GM21423 (cell line): ENCODE measurements at regions not wholly inside any gene's neighbourhood (a gene's known extent, or its start where the extent isn't known, plus 50 kb on each side); places are given as distances from the start of the nearest gene placed in this dataset.
"Not testable (repeated sequence)": the region's sequence is repeated elsewhere in the genome, so short reads cannot be mapped to it uniquely, and the experiment has no call there.

ENCODE experiments used
- ATAC-seq: cut with Tn5 transposase; IDR thresholded peaks from one replicate; pipeline ENCODE4 v1.9.1; 2021; ENCODE audit warnings: mild to moderate bottlenecking, moderate library complexity; ENCODE audit not compliant: unreplicated experiment

- ATAC-seq = no peak
Measured at GRCh38 chr13:65454403-65454802, 1775.7 kb downstream of the PCDH9 start.

DNA sequence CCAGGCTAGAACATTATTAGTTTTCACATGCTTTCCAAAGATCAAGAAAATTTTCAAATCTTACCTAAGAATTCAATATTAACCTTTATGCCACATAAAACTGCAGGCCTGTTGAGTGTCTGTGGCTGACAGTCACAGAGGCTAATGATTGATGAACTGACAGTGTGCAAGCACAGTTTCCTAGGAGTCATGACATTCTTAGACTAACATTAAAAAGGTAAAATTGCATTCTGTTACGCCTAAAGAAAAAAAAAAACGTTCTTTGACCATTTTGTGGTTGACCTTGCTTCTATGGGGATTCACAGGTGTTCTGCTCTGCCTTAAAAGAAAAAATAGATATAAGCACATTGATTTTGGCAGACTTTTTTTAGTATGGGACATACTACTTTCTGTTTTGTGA is 1776.2 kb downstream of the PCDH9 start:
- ATAC-seq = no peak

- ATAC-seq = no peak
Measured at GRCh38 chr13:65445340-65445739, 1784.8 kb downstream of the PCDH9 start.

GRCh38 chr13:65435590-65435989 is 1794.5 kb downstream of the PCDH9 start:
- ATAC-seq = no peak

- no peak for ATAC-seq
Measured at GRCh38 chr13:65417953-65418352, 1812.2 kb downstream of the PCDH9 start.

- no peak for ATAC-seq
Measured at GRCh38 chr13:65416784-65417183, 1813.4 kb downstream of the PCDH9 start.

- no peak for ATAC-seq
Measured at GRCh38 chr13:65414187-65414586, 1815.9 kb downstream of the PCDH9 start.

DNA sequence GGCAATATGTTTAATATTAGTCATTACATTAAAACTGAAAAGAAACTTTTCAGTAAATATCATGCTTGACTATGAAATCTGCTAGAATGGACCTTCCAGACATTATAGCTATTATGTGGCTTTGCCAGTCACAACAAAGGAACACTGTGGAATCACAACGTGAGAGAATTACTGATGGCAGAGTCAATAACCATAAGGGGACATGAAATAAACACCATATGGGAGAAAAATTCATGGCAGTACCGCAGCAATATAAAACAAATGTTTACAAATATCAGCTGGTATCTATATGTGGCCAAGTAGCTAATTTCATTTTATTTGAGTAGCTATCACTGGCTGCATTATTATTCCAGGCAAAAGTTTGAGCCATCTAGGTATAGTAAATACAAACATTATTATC is 1818.6 kb downstream of the PCDH9 start:
- no peak for ATAC-seq

DNA sequence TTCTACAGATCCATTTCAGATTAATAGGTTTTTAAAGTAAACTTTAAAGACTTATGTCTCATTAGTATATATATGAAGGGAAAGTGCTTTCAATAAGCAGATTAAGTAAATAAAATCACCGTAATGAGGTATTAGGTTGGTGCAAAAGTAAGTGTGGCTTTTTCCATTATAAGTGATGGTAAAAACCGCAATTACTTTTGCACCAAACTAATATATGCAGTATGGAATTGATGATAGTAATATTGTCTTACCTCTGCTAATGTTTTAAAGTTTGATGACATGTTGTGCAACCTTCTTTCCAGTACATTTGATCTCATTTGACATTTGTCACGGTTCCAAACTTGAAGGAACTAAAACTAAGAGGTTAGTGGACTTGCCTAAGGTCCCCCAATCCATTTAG is 1819.3 kb downstream of the PCDH9 start:
- no peak for ATAC-seq

DNA sequence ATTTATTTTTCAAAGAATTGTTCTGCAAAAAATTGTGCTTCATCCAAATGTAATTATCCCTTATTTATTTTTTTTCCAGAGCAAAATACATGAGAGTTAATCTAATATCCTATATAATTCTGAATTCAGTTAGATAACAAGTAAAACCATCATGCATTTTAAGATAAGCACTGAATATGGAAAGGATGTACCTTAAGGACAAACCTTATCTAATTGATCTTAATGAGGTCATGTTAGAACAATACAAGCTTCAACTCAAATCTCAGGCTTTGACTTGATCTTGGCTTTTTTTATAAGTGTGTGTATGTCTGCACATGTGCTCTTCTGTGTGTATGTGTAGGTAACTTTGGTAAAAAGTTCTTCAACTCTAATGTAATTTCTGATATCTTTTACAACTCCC is 1828.8 kb downstream of the PCDH9 start:
- no peak for ATAC-seq

DNA sequence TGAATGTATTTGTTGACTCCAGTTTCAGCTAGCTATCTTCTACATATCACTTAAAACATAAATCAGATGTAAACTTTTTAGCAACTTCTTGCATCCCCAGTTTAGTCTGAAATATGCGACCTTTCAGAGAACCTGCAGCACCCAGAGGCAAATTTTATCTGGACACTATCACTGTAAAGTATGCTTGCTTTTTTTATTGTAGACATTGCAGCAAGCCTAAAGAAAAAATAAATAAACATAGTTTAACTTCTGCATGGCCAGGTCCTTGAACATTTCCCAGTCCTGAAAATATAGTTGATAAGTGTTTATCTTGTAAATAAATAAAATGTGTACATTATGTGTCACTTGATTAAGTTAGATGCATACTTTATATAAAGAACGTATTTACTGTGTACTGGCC is 1829.4 kb downstream of the PCDH9 start:
- ATAC-seq = no peak

DNA sequence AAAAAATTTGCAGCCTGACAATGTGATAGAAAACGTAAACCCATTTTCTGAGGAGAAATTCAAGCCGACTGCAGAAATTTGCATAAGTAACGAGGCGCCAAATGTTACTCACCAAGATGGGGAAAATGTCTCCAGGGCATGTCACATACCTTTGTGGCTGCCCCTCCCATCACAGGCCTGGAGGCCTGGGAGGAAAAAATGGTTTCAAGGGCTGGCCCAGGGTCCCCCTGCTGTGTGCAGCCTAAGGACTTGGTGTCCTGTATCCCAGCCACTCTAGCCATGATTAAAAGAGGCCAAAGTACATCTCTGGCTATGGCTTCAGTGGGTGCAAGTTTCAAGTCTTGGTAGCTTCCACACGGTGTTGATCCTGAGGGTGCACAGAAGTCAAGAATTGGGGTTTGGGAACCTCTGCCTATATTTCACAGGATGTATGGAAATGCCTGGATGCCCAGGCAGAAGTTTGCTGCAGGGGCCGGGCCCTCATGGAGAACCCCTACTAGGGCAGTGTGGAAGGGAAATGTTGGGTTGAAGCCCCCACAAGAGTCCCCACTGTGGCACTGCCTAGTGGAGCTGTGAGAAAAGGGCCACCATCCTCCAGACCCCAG is 1842.3 kb downstream of the PCDH9 start:
- ATAC-seq = no peak

DNA sequence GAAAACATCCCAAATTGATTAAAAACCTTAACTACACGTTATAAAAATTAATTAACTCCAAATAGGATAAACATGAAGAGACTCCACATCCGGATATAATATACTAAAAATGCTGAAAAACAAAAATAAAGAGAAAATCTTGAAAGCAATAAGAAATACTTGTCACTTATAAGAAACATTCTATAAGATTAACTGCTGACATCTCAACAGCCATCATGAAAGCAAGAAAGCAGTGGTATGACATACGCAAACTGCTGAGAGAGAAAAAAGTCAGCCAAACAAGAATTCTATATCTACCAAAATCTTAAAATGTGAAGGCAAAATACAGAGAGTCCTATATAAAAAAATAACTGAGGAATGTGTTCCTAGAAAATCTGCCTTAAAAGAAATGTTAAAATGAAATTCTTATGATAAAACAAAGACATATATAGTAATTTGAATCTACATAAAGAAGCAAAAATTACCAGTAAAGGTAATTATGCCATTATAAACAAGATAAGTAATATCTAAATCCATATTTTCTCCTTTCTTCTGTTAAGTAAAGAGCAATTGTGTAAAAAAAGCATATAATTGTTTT is 1851.1 kb downstream of the PCDH9 start:
- ATAC-seq = no peak

GRCh38 chr13:65378484-65378883 is 1851.7 kb downstream of the PCDH9 start:
- ATAC-seq = no peak

DNA sequence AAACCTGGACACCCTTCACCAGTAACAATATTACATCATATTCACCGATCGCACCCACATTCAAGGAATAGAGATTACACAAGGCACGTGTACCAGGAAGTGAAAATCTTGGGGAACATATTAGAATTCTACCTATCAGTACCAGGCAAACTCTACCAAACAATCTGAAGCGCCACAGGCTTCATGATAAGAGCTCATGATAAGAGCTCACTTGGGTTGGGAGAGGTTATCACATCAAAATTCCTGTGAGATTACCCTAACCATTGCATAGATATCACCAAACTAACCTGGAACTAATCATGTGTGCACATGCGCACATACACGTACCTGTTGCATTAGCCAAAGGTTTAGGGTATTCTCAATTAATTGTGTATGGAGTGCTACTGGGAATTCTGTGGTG is 1861.3 kb downstream of the PCDH9 start:
- no peak for ATAC-seq

GRCh38 chr13:65353951-65354350 is 1876.2 kb downstream of the PCDH9 start:
- ATAC-seq = no peak

DNA sequence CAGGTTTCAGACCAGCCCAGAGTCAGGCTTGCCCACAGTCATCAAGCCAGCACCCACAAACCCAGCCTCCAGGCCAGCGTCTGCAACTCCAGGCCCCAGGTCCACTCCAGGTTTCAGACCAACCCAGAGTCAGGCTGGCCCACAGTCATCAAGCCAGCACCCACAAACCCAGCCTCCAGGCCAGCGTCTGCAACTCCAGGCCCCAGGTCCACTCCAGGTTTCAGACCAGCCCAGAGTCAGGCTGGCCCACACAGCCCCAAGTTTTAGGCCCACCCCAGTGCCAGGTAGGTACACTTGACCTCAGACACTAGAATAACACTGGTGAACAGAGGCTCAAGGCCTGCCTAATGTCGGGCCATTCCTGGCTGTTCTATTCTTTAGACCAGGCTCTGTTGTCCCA is 1877.0 kb downstream of the PCDH9 start:
- ATAC-seq = not testable (repeated sequence)

- no peak for ATAC-seq
Measured at GRCh38 chr13:65347420-65348030, 1882.6 kb downstream of the PCDH9 start.

DNA sequence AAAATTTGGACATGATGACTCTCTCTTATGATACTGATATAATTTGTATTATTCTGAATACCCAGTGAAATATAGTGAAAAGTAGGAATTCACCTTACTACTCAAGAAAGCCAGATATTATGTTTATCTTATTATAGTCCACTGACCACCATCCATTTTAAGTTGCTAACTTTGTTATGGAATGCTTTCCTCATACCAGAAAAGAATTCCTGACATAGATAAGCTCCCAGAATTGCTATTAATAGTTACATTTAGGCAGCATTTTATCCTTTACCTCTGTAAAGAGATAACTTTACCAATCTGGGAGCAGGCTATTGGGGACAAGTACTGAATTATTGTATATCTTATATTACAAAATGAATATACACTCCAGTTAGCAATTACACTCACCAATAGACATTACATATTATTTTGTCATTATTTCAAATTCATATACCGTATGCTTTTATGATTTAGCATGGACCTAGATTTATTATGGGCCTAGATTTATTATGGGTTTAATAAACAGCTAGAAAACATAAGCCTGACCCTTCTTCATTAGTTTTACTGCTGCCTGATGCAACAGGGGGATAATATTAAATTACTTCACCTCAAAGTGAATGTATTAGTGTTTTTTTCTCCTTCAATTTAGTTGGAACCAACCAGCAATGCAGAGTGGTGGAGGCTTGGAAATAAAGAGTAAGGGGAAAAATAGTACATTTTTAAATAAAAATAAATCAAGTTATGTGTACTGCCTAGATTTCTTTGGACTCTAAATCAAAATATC is 1886.1 kb downstream of the PCDH9 start:
- ATAC-seq = no peak

- no peak for ATAC-seq
Measured at GRCh38 chr13:65342541-65343337, 1887.4 kb downstream of the PCDH9 start.

GRCh38 chr13:65339241-65339640 is 1890.9 kb downstream of the PCDH9 start:
- ATAC-seq = no peak
